Esophagus muscularis mucosa (tissue), 4 donors: ENCODE measurements at regions not wholly inside any gene's neighbourhood (a gene's known extent, or its start where the extent isn't known, plus 50 kb on each side); places are given as distances from the start of the nearest gene placed in this dataset.

ENCODE experiments used
- DNase-seq: peaks from one replicate; pipeline ENCODE4 v3.0.0-alpha.2; 2017; ENCODE audit errors: extremely low spot score
- H3K27ac ChIP-seq, 4 donors: fragments of 200-600 bp; sonication (generic); replicated peaks in 1 of 4; 1 replicate in 3 of 4; 2 replicates in 1 of 4; pipeline ENCODE4 v1.5.1; 2016 to 2019; ENCODE audit warnings: mild to moderate bottlenecking in 1 of 4
- H3K27me3 ChIP-seq, 4 donors: fragments of 200-600 bp; sonication (generic); one replicate each; pipeline versions ENCODE4 v1.5.1 to v1.6.0; 2016 to 2019
- H3K36me3 ChIP-seq, 4 donors: fragments of 200-600 bp; sonication (generic); one replicate each; pipeline ENCODE4 v1.5.1; 2016 to 2019
- H3K4me1 ChIP-seq, 4 donors: fragments of 200-600 bp; sonication (generic); one replicate each; pipeline ENCODE4 v1.5.1; 2016 to 2019
- H3K4me3 ChIP-seq, 4 donors: fragments of 200-600 bp; sonication (generic); 1 replicate in 2 of 4; 2 replicates in 2 of 4; pipeline ENCODE4 v1.5.1; 2016 to 2019; ENCODE audit warnings: mild to moderate bottlenecking in 4 of 4, moderate library complexity in 1 of 4
- H3K9me3 ChIP-seq, 4 donors: fragments of 200-600 bp; sonication (generic); 1 replicate in 3 of 4; 2 replicates in 1 of 4; pipeline ENCODE4 v1.5.1; 2016 to 2019
- EP300 ChIP-seq: sonication (generic); formaldehyde crosslinking; IDR thresholded peaks from one replicate; pipeline ENCODE4 v1.6.1; 2017; ENCODE audit warnings: antibody characterized with exemption
- POLR2A ChIP-seq: fragments of 450-650 bp; IDR thresholded peaks from one replicate; pipeline ENCODE4 v1.6.1; 2017; ENCODE audit warnings: antibody characterized with exemption, moderate library complexity, mild to moderate bottlenecking, low read depth
- POLR2AphosphoS5 ChIP-seq, 2 donors: sonication (generic); formaldehyde crosslinking; IDR thresholded peaks; one replicate each; pipeline ENCODE4 v1.6.1; 2017; ENCODE audit warnings: antibody characterized with exemption in 2 of 2
- WGBS: methylation state at CpG from one replicate; pipeline ENCODE4 v1.1.5; 2018; 5-methylcytosine and 5-hydroxymethylcytosine counted together
- intact Hi-C: fragments of 100-400 bp; cut with DNase I; formaldehyde crosslinking; loops from one replicate; pipeline ENCODE4 v1.15.1; 2023
- TF ChIP-seq, protein P1 (sequence below), 3 experiments: fragments of 200-600 bp in 2 of 3; fragments of 450-650 bp in 1 of 3; sonication (generic) in 2 of 3; IDR thresholded peaks; one replicate each; pipeline ENCODE4 v1.5.1; 2017 to 2019; ENCODE audit warnings: antibody characterized with exemption in 3 of 3, mild to moderate bottlenecking in 2 of 3, moderate library complexity in 1 of 3

DNA sequence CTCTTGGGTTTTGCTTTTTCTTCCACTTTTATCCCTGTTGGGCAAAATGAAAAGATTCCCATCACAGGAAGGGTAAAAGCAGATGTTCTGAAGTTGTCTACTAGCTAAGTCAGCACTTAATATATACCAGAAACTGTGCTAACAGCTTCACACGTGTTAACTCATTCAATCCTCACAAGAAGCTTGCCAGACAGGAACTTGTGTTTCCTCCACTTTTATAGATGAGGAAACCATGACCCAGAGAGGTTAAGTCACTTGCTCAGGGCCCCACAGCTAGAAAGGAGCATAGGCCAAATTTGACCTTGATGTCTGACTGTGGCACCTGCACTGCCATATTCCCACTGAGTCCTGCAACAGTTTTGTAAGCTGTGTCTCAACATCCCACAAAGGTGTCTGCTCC, 76.8 kb upstream of the EPC2 start:
- Histone ChIP-seq H3K4me1 (no peaks in the 10 kb centered on the region), H3K9me3 (no peaks in the 10 kb centered on the region), H3K36me3 (no peaks in the 10 kb centered on the region), H3K27ac (no peak overlapping the region), H3K27me3 (no peaks in the 10 kb centered on the region), H3K4me3 (no peak overlapping the region)
- TF ChIP-seq, protein P1, sequence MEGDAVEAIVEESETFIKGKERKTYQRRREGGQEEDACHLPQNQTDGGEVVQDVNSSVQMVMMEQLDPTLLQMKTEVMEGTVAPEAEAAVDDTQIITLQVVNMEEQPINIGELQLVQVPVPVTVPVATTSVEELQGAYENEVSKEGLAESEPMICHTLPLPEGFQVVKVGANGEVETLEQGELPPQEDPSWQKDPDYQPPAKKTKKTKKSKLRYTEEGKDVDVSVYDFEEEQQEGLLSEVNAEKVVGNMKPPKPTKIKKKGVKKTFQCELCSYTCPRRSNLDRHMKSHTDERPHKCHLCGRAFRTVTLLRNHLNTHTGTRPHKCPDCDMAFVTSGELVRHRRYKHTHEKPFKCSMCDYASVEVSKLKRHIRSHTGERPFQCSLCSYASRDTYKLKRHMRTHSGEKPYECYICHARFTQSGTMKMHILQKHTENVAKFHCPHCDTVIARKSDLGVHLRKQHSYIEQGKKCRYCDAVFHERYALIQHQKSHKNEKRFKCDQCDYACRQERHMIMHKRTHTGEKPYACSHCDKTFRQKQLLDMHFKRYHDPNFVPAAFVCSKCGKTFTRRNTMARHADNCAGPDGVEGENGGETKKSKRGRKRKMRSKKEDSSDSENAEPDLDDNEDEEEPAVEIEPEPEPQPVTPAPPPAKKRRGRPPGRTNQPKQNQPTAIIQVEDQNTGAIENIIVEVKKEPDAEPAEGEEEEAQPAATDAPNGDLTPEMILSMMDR (IDR thresholded peaks at IDR 0.05) = no peak
- TF ChIP-seq EP300 = no peak
- no peak for TF ChIP-seq POLR2A
- no peak for TF ChIP-seq POLR2AphosphoS5 (IDR thresholded peaks at IDR 0.05)
- intact Hi-C loops = loop anchor here (5.0 kb wide), 1 partner anchor 425 kb away; no protein-coding TSS in a partner anchor
- no peak for DNase-seq
- WGBS = 50% methylated on average over 1 of the region's 1 CpG

DNA sequence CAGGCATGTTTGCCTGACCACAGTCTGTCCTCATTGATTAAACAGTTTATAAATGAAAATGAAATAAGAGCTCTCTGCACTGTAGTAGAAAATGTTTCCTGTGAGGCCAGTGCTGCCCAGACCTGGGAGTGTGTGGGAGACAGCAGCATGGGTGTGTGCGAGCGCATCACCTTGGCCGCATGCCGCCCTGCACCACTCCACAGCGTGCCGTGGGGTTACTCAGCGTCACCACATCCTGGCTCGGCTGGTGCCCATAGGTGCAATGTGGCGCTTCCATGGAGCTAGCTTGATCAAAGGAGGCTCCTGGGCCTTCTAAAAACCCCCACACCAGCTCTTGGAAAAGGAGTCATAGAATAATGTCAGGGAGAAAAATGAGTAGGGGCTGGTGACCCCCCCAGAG, 76.0 kb upstream of the EPC2 start:
- Histone ChIP-seq H3K9me3 (no peaks in the 10 kb centered on the region), H3K27me3 (no peaks in the 10 kb centered on the region), H3K36me3 (no peaks in the 10 kb centered on the region), H3K27ac (no peak overlapping the region), H3K4me3 (no peak overlapping the region), H3K4me1 (no peaks in the 10 kb centered on the region)
- TF ChIP-seq POLR2A = no peak
- TF ChIP-seq EP300 = no peak
- TF ChIP-seq, protein P1 (IDR thresholded peaks at IDR 0.05) = no peak
- no peak for TF ChIP-seq POLR2AphosphoS5 (IDR thresholded peaks at IDR 0.05)
- WGBS = 61% methylated on average over 6 of the region's 9 CpGs
- no peak for DNase-seq
- intact Hi-C loops = loop anchor here (5.0 kb wide), 1 partner anchor 424 kb away; no protein-coding TSS in a partner anchor

DNA sequence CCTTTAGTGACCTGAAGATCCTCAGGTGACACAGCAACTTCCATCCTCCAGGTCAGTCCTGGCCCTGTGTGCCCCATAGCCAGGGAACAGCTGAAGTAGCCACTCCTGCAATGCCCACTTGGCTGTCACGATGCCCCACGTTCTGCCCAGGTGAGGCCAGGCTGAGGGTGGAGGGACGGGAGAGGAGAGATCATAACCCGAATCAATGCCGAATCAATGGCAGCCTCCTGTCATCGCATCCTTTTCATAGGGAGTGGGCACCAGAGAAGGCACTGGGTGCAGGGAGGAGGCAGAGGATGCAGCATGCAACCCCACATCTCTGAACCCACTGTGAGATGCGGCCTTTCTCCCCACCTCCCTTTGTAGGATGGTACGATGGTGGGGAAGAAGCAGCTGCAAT, 75.3 kb upstream of the EPC2 start:
- Histone ChIP-seq H3K27me3 (no peaks in the 10 kb centered on the region), H3K27ac (no peak overlapping the region), H3K4me1 (no peaks in the 10 kb centered on the region), H3K9me3 (no peaks in the 10 kb centered on the region), H3K36me3 (no peaks in the 10 kb centered on the region), H3K4me3 (no peak overlapping the region)
- 98% methylated on average over 8 of the region's 8 CpGs for WGBS
- TF ChIP-seq POLR2AphosphoS5 (IDR thresholded peaks at IDR 0.05) = no peak
- no peak for TF ChIP-seq EP300
- no peak for TF ChIP-seq POLR2A
- TF ChIP-seq, protein P1 (IDR thresholded peaks at IDR 0.05) = no peak
- intact Hi-C loops = loop anchor here (5.0 kb wide), 1 partner anchor 423 kb away; no protein-coding TSS in a partner anchor
- no peak for DNase-seq

DNA sequence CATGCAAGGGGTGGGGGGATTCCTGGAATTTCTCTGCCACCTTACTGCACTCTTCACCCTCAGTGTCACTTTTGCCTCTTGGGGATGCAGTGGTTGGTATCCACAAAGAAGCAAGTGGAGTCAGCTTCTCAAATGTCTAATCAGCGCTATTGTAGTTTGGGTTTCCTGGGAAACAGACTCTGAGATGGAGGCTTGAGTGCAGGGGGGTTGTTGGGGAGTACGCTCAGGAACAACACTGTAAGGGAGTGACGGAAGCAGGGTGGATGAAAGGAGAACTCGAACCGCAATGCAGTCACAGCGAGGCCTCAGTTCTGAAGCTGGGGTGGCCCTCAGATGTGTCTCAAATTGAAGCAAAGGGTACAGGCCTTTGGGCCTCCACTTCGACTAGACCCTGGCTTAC, 73.6 kb upstream of the EPC2 start:
- no peaks in the 10 kb centered on the region for H3K9me3 ChIP-seq
- no peak overlapping the region for H3K4me3 ChIP-seq
- intact Hi-C loops = no loop called here
- TF ChIP-seq EP300 (no peak), POLR2A (no peak), POLR2AphosphoS5 (IDR thresholded peaks at IDR 0.05) (no peak)
- TF ChIP-seq, protein P1 (IDR thresholded peaks at IDR 0.05) = no peak
- no peaks in the 10 kb centered on the region for H3K4me1 ChIP-seq
- H3K27me3 ChIP-seq = no peaks in the 10 kb centered on the region
- H3K27ac ChIP-seq = no peak overlapping the region
- H3K36me3 ChIP-seq = no peaks in the 10 kb centered on the region
- DNase-seq = no peak
- 90% methylated on average over 7 of the region's 7 CpGs for WGBS

DNA sequence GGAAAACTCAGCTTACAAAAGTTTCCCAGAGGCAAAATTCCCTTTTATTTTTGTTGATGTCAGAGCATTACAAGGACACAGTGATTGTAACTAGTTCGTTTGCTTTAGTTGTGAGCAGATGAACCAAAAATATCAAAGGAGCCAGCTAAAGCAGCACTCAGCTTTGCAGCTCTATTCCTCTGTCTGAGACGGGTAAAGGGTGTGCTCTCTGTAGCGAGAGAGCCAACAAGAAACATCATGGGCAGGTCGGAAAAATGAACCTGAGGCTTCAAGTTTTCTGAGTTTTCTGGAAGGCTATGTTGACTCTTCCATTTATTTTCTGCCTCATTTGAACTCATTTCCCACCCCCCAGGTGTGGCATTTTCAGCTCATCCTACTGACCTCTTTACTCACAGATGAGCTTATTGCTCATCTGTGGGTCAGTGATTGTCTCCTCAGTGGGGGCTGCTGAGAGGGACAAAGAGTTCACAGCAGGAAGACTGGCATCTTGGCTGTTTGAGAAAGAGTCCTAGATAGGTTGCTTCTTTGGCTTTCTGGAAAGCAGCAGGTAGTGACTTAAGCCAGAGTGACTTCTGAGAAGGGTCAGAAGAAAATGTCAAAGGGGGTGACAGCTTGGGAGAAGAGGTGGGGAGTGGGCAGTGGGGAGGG, 66.6 kb upstream of the EPC2 start:
- Histone ChIP-seq H3K36me3 (no peaks in the 10 kb centered on the region), H3K27ac (no peak overlapping the region), H3K9me3 (no peaks in the 10 kb centered on the region), H3K4me1 (no peaks in the 10 kb centered on the region), H3K4me3 (no peak overlapping the region), H3K27me3 (peaks cover 0 to 6% (median 0%) of the 10 kb centered on the region in 4 donors)
- DNase-seq = no peak
- 50% methylated on average over 4 of the region's 4 CpGs for WGBS
- intact Hi-C loops = no loop called here
- TF ChIP-seq POLR2A (no peak), POLR2AphosphoS5 (IDR thresholded peaks at IDR 0.05) (no peak), EP300 (no peak)
- TF ChIP-seq, protein P1 (IDR thresholded peaks at IDR 0.05) = no peak
